ENCODE measurements at regions not wholly inside any gene's neighbourhood (a gene's known extent, or its start where the extent isn't known, plus 50 kb on each side); places are given as distances from the start of the nearest gene placed in this dataset.

DNA sequence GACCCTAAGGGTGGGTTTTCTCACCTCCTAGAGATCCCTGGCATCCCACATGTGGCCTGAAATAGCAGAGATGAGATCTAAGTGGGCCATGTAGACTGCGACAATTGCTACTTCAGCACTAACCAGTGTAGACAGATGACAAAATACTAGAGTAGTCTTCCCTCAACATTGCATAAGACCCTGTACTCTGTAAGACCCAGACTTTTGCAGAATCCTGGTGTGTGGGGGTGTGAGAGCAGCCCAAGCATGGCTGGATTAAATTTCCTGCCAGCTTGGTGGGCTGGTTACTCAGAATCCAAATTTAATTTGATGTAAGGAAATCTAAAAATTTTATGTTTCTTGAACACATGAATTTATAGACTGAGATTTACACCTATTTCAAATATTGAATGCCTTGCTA is 88.3 kb downstream of the ZNF365 start (continued):
- TF ChIP-seq, protein P1, sequence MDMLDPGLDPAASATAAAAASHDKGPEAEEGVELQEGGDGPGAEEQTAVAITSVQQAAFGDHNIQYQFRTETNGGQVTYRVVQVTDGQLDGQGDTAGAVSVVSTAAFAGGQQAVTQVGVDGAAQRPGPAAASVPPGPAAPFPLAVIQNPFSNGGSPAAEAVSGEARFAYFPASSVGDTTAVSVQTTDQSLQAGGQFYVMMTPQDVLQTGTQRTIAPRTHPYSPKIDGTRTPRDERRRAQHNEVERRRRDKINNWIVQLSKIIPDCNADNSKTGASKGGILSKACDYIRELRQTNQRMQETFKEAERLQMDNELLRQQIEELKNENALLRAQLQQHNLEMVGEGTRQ (IDR thresholded peaks at IDR 0.05; ENCODE audit: borderline replicate concordance, low read depth, low read length) = no peak
- TF ChIP-seq GABPA (IDR thresholded peaks at IDR 0.05; ENCODE audit: low read depth) = no peak
- TF ChIP-seq TCF12 (IDR thresholded peaks at IDR 0.05) = no peak
- no peak for TF ChIP-seq GATA2 (CRISPR knock-in tag; IDR thresholded peaks at IDR 0.05)

DNA sequence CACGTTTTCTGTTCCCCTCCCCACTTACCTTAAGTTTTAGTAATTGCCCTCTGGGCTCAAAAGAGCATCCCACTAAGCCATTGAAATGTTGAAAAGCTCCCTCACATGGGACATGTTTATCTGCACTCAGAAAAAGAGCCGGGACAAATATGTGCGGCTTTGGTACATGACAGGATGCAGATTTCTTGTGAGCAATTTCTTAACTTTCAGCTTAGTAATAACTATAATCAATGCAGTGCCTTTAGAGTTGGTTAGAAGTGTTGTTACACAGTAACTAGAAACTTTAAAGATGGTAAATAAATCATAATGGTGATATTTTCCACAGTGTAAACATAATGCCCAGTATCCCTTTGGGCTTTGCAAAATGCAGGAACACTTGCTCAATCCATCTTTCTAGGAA is 89.2 kb downstream of the ZNF365 start:
- Histone ChIP-seq H3K4me2 (no peak overlapping the region), H3K4me1 (ENCODE audit: control insufficient read depth in 1 of 2, insufficient read depth in 2 of 2, low read depth in 1 of 2, low read length in 1 of 2) (peaks cover 0 to 2% of the 10 kb centered on the region in 2 experiments; a peak in 2 of 4 replicates), H3K4me3 (ENCODE audit: low read depth in 2 of 2, low read length in 1 of 2) (no peak overlapping the region), H2AFZ (ENCODE audit: low read depth) (no peak overlapping the region), H3K36me3 (replicated peaks in 1 of 2; ENCODE audit: control insufficient read depth in 1 of 2, insufficient read depth in 2 of 2, low read length in 1 of 2) (no peaks in the 10 kb centered on the region), H3K27ac (ENCODE audit: low read depth in 2 of 2, low read length in 1 of 2) (no peak overlapping the region), H3K9me2 (no peaks in the 10 kb centered on the region), H3K27me3 (ENCODE audit: insufficient read depth) (no peaks in the 10 kb centered on the region), H3K9ac (no peak overlapping the region), H3K79me2 (ENCODE audit: insufficient read depth) (no peaks in the 10 kb centered on the region), H4K20me1 (ENCODE audit: insufficient read depth) (no peaks in the 10 kb centered on the region), H3K9me3 (no peaks in the 10 kb centered on the region; the same call in 1 of the 2 replicates), H3F3A (replicated peaks; ENCODE audit: insufficient read depth) (no peaks in the 10 kb centered on the region)
- no peak for DNase-seq
- ChIA-PET POLR2A (no interaction called here), CTCF (interaction anchor here (1.1 to 1.8 kb wide), 2 partner anchors 26 to 49 kb away, joined by 3 to 8 read pairs; no protein-coding TSS in a partner anchor)
- 76% methylated on average over 3 of the region's 3 CpGs for WGBS (ENCODE audit: low lambda C conversion rate)
- TF ChIP-seq EP300 (IDR thresholded peaks at IDR 0.05; ENCODE audit: borderline replicate concordance in 1 of 2, low read depth in 1 of 2, low read length in 1 of 2) = no peak

GRCh38 chr10:62464308-62464707 is 90.1 kb downstream of the ZNF365 start:
- Histone ChIP-seq H3K79me2 (ENCODE audit: insufficient read depth) (no peaks in the 10 kb centered on the region), H4K20me1 (ENCODE audit: insufficient read depth) (no peaks in the 10 kb centered on the region), H2AFZ (ENCODE audit: low read depth) (no peak overlapping the region), H3K4me2 (no peak overlapping the region), H3K27ac (ENCODE audit: low read depth in 2 of 2, low read length in 1 of 2) (no peak overlapping the region), H3K4me3 (ENCODE audit: low read depth in 2 of 2, low read length in 1 of 2) (no peak overlapping the region), H3K9ac (no peak overlapping the region), H3K36me3 (replicated peaks in 1 of 2; ENCODE audit: control insufficient read depth in 1 of 2, insufficient read depth in 2 of 2, low read length in 1 of 2) (no peaks in the 10 kb centered on the region), H3K9me2 (no peaks in the 10 kb centered on the region), H3F3A (replicated peaks; ENCODE audit: insufficient read depth) (no peaks in the 10 kb centered on the region), H3K4me1 (ENCODE audit: control insufficient read depth in 1 of 2, insufficient read depth in 2 of 2, low read depth in 1 of 2, low read length in 1 of 2) (peaks cover 0 to 2% of the 10 kb centered on the region in 2 experiments; a peak in 2 of 4 replicates), H3K27me3 (ENCODE audit: insufficient read depth) (no peaks in the 10 kb centered on the region), H3K9me3 (no peaks in the 10 kb centered on the region; the same call in 1 of the 2 replicates)
- ChIA-PET CTCF (interaction anchor here (1.1 kb wide), 2 partner anchors 26 to 50 kb away, joined by 3 to 5 read pairs; no protein-coding TSS in a partner anchor), POLR2A (no interaction called here)
- TF ChIP-seq EZH2phosphoT487 (IDR thresholded peaks at IDR 0.05; ENCODE audit: borderline replicate concordance, low read depth) = no peak
- no peak for TF ChIP-seq JUND (IDR thresholded peaks at IDR 0.05)
- TF ChIP-seq TAF1 (IDR thresholded peaks at IDR 0.05; ENCODE audit: borderline replicate concordance, low read depth, low read length) = no peak
- TF ChIP-seq GABPA (IDR thresholded peaks at IDR 0.05; ENCODE audit: low read depth) = no peak
- no peak for TF ChIP-seq SMC3 (IDR thresholded peaks at IDR 0.05; ENCODE audit: low read depth, low read length)
- no peak for DNase-seq
- 71% methylated on average over 2 of the region's 2 CpGs for WGBS (ENCODE audit: low lambda C conversion rate)

GRCh38 chr10:62466590-62466989 is 92.4 kb downstream of the ZNF365 start:
- Histone ChIP-seq H3K4me1 (ENCODE audit: control insufficient read depth in 1 of 2, insufficient read depth in 2 of 2, low read depth in 1 of 2, low read length in 1 of 2) (no peaks in the 10 kb centered on the region), H3K9me3 (no peaks in the 10 kb centered on the region; the same call in 1 of the 2 replicates), H3K4me2 (no peak overlapping the region), H3F3A (replicated peaks; ENCODE audit: insufficient read depth) (no peaks in the 10 kb centered on the region), H3K9ac (no peak overlapping the region), H3K4me3 (ENCODE audit: low read depth in 2 of 2, low read length in 1 of 2) (no peak overlapping the region), H3K9me2 (no peaks in the 10 kb centered on the region), H2AFZ (ENCODE audit: low read depth) (no peak overlapping the region), H3K36me3 (replicated peaks in 1 of 2; ENCODE audit: control insufficient read depth in 1 of 2, insufficient read depth in 2 of 2, low read length in 1 of 2) (no peaks in the 10 kb centered on the region), H3K27ac (ENCODE audit: low read depth in 2 of 2, low read length in 1 of 2) (no peak overlapping the region), H3K79me2 (ENCODE audit: insufficient read depth) (no peaks in the 10 kb centered on the region), H3K27me3 (ENCODE audit: insufficient read depth) (no peaks in the 10 kb centered on the region), H4K20me1 (ENCODE audit: insufficient read depth) (no peaks in the 10 kb centered on the region)
- CTCF ChIA-PET = no interaction called here
- POLR2A ChIA-PET = no interaction called here
- no peak for TF ChIP-seq RXRA (IDR thresholded peaks at IDR 0.05; ENCODE audit: borderline replicate concordance, low read depth)
- WGBS (ENCODE audit: low lambda C conversion rate) = 59% methylated on average over 1 of the region's 1 CpG
- DNase-seq = no peak

All from SK-N-SH (cell line).